HAP-1 (cell line): ENCODE measurements at regions not wholly inside any gene's neighbourhood (a gene's known extent, or its start where the extent isn't known, plus 50 kb on each side); places are given as distances from the start of the nearest gene placed in this dataset.
"Not testable (repeated sequence)": the region's sequence is repeated elsewhere in the genome, so short reads cannot be mapped to it uniquely, and the experiment has no call there.

ENCODE experiments used
- DNase-seq, 2 experiments: peaks; one replicate each; pipeline ENCODE4 v3.0.0-alpha.2; 2016 to 2020; ENCODE audit warnings: low spot score in 2 of 2
- H3K27me3 ChIP-seq: fragments of 250-450 bp; sonication (Bioruptor Pico); 2 replicates; pipeline ENCODE4 v1.5.1; 2020; ENCODE audit warnings: low read depth, mild to moderate bottlenecking, moderate library complexity
- H3K36me3 ChIP-seq: fragments of 250-450 bp; sonication (Bioruptor Pico); replicated peaks from 2 replicates; pipeline ENCODE4 v1.5.1; 2020; ENCODE audit warnings: mild to moderate bottlenecking
- H3K4me1 ChIP-seq: fragments of 250-450 bp; sonication (Bioruptor Pico); 2 replicates; pipeline ENCODE4 v1.5.1; 2020; ENCODE audit warnings: mild to moderate bottlenecking
- H3K4me3 ChIP-seq: fragments of 250-450 bp; sonication (Bioruptor Pico); 2 replicates; pipeline ENCODE4 v1.5.1; 2020; ENCODE audit warnings: mild to moderate bottlenecking, moderate library complexity
- H3K9me3 ChIP-seq: fragments of 250-450 bp; sonication (Bioruptor Pico); 2 replicates; pipeline ENCODE4 v1.5.1; 2020; ENCODE audit warnings: mild to moderate bottlenecking, moderate library complexity
- in situ Hi-C: fragments of 300-500 bp; cut with MboI; formaldehyde crosslinking; loops from 3 replicates; pipeline ENCODE4 v1.14.3; 2020; ENCODE audit warnings: low sequenced_read_pairs, inconsistent platforms, mixed read lengths

DNA sequence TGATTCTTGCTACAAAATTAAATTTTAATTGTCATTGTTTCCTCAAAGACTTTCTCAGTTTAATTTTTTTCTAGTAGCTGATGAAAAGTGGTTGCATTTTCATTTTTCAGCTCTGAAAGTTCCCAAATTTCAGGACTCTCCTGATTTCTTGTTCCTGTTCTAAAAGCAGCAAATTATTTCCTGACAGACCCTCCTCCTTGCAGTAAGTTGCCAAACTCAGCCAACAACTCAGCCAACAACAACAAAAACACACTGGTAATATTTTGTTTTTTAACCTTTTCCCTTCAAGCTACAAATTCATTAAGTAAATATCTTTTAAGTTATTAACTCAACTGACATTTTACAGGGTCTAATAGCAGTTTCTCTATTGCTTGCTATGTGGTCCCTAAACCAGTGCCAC lies 487.8 kb upstream of the NUDT12 start:
- Histone ChIP-seq H3K4me3 (no peak overlapping the region), H3K36me3 (no peaks in the 10 kb centered on the region), H3K9me3 (no peaks in the 10 kb centered on the region), H3K4me1 (no peaks in the 10 kb centered on the region), H3K27me3 (no peaks in the 10 kb centered on the region)
- no peak for DNase-seq
- in situ Hi-C loops: no loop called here

- in situ Hi-C loops: no loop called here
- Histone ChIP-seq H3K36me3 (no peaks in the 10 kb centered on the region), H3K4me1 (no peaks in the 10 kb centered on the region), H3K4me3 (no peak overlapping the region), H3K27me3 (no peaks in the 10 kb centered on the region), H3K9me3 (no peaks in the 10 kb centered on the region)
- DNase-seq: no peak
Observed at GRCh38 chr5:104049752-104050151, 487.2 kb upstream of the NUDT12 start.

- in situ Hi-C loops: no loop called here
- Histone ChIP-seq H3K27me3 (no peaks in the 10 kb centered on the region), H3K36me3 (no peaks in the 10 kb centered on the region), H3K4me3 (no peak overlapping the region), H3K4me1 (no peaks in the 10 kb centered on the region), H3K9me3 (no peaks in the 10 kb centered on the region)
- DNase-seq: no peak
Observed at GRCh38 chr5:104048231-104048630, 485.6 kb upstream of the NUDT12 start.

- Histone ChIP-seq H3K9me3 (no peaks in the 10 kb centered on the region), H3K36me3 (no peaks in the 10 kb centered on the region), H3K4me3 (no peak overlapping the region), H3K4me1 (no peaks in the 10 kb centered on the region), H3K27me3 (no peaks in the 10 kb centered on the region)
- no peak for DNase-seq
- in situ Hi-C loops: no loop called here
Observed at GRCh38 chr5:104045987-104046386, 483.4 kb upstream of the NUDT12 start.

GRCh38 chr5:104039871-104040270 lies 477.3 kb upstream of the NUDT12 start:
- in situ Hi-C loops, DNase-seq: not testable (repeated sequence)

GRCh38 chr5:104037136-104037535 lies 474.5 kb upstream of the NUDT12 start:
- H3K36me3 ChIP-seq, H3K9me3 ChIP-seq, DNase-seq, H3K4me3 ChIP-seq, H3K27me3 ChIP-seq, H3K4me1 ChIP-seq, in situ Hi-C loops: not testable (repeated sequence)

More at GRCh38 chr5:104039871-104040270, 477.3 kb upstream of the NUDT12 start:
- not testable (repeated sequence) for H3K9me3 ChIP-seq, H3K4me3 ChIP-seq, H3K4me1 ChIP-seq, H3K36me3 ChIP-seq, H3K27me3 ChIP-seq

DNA sequence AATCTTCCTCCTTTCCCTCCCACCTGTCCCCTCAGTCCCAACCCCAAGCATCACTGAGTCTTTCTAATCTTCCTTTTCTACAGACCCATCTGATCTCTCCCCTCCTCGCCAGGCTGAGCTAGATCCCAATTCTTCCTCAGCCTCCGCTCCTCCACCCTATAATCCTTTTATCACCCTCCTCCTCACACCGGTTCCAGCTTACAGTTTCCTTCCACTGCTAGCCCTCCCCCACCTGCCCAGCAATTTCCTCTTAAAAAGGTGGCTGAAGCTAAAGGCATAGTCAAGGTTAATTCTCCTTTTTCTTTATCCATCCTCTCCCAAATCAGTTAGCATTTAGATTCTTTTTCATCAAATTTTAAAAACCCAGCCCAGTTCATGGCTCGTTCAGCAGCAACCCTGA lies 470.6 kb upstream of the NUDT12 start:
- H3K9me3 ChIP-seq, H3K36me3 ChIP-seq, in situ Hi-C loops, DNase-seq, H3K4me3 ChIP-seq, H3K27me3 ChIP-seq, H3K4me1 ChIP-seq: not testable (repeated sequence)

- no peak overlapping the region for H3K4me3 ChIP-seq
- H3K27me3 ChIP-seq: no peaks in the 10 kb centered on the region
- H3K4me1 ChIP-seq: no peaks in the 10 kb centered on the region
- no peaks in the 10 kb centered on the region for H3K9me3 ChIP-seq
- H3K36me3 ChIP-seq: no peaks in the 10 kb centered on the region
- no peak for DNase-seq
- in situ Hi-C loops: no loop called here
Observed at GRCh38 chr5:104024538-104024937, 461.9 kb upstream of the NUDT12 start.

DNA sequence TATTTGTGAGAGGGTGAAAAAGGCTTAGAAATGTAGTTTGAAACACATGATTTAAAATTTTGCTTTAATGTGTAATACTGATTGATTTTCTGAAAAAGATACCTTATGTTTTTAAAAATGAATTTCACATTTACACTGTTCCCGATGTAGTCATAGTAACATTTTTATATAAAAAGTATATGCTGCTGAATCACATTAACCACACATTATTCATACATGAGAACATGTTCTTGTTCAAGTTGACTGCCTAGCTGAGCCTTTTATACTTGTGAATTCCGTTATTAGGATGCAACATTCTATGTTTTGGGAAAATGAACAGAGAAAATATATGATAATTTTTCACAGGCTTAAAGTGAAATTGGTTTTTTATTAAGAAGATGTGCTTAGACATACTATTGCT lies 461.1 kb upstream of the NUDT12 start:
- Histone ChIP-seq H3K27me3 (no peaks in the 10 kb centered on the region), H3K4me1 (no peaks in the 10 kb centered on the region), H3K9me3 (no peaks in the 10 kb centered on the region), H3K4me3 (no peak overlapping the region), H3K36me3 (no peaks in the 10 kb centered on the region)
- in situ Hi-C loops: no loop called here
- DNase-seq: no peak

- no peaks in the 10 kb centered on the region for H3K27me3 ChIP-seq
- no peaks in the 10 kb centered on the region for H3K36me3 ChIP-seq
- no peak for DNase-seq
- H3K9me3 ChIP-seq: no peaks in the 10 kb centered on the region
- H3K4me1 ChIP-seq: no peaks in the 10 kb centered on the region
- in situ Hi-C loops: no loop called here
- H3K4me3 ChIP-seq: no peak overlapping the region
Observed at GRCh38 chr5:104019956-104020355, 457.4 kb upstream of the NUDT12 start.

DNA sequence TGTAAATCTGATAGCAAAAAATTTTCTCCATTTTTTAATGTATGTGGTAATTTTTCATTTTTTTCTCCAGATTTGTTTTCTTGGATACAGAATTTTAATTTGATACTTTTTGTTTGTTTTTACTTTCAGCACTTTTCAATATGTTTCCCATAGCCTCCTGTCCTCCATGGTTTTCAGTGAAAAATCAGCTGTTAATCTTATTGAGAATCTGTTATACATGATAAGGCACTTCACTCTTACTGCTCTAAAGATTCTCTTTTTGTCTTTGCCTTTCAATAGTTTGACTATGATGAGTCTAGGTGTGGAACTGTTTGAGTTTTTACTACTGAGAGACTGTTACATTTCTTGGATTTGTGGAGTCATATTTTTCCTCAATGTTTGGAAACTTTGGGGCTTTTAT lies 455.7 kb upstream of the NUDT12 start:
- Histone ChIP-seq H3K4me1 (no peaks in the 10 kb centered on the region), H3K4me3 (no peak overlapping the region), H3K36me3 (no peaks in the 10 kb centered on the region), H3K27me3 (no peaks in the 10 kb centered on the region), H3K9me3 (no peaks in the 10 kb centered on the region)
- no peak for DNase-seq
- in situ Hi-C loops: no loop called here

GRCh38 chr5:104016646-104017045 lies 454.1 kb upstream of the NUDT12 start:
- no peaks in the 10 kb centered on the region for H3K9me3 ChIP-seq
- no peak overlapping the region for H3K4me3 ChIP-seq
- no peaks in the 10 kb centered on the region for H3K27me3 ChIP-seq
- DNase-seq: no peak
- in situ Hi-C loops: no loop called here
- no peaks in the 10 kb centered on the region for H3K36me3 ChIP-seq
- H3K4me1 ChIP-seq: no peaks in the 10 kb centered on the region

DNA sequence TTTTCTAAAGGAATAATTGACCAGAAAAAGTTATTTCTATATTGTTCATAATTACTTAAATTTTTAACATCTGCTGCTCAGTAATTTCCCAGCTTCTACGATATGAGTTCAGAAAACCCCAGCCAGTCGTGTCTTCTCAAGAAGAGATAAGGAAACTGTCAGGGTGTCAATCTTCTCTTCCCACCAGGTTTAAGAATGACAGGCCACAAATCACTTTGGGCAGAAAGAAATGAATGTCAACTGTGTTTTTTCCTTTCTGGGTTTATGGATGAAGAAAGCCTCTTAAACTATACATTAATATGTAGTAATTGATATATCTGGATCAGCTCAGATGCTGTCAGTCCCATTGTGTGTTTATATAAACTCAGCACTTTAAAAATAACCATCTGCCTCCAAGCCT lies 453.2 kb upstream of the NUDT12 start:
- no peaks in the 10 kb centered on the region for H3K9me3 ChIP-seq
- DNase-seq: no peak
- no peaks in the 10 kb centered on the region for H3K36me3 ChIP-seq
- in situ Hi-C loops: no loop called here
- no peaks in the 10 kb centered on the region for H3K27me3 ChIP-seq
- no peak overlapping the region for H3K4me3 ChIP-seq
- no peaks in the 10 kb centered on the region for H3K4me1 ChIP-seq

GRCh38 chr5:104002783-104003182 lies 440.2 kb upstream of the NUDT12 start:
- in situ Hi-C loops, H3K4me1 ChIP-seq, H3K27me3 ChIP-seq, DNase-seq, H3K36me3 ChIP-seq, H3K4me3 ChIP-seq, H3K9me3 ChIP-seq: not testable (repeated sequence)

DNA sequence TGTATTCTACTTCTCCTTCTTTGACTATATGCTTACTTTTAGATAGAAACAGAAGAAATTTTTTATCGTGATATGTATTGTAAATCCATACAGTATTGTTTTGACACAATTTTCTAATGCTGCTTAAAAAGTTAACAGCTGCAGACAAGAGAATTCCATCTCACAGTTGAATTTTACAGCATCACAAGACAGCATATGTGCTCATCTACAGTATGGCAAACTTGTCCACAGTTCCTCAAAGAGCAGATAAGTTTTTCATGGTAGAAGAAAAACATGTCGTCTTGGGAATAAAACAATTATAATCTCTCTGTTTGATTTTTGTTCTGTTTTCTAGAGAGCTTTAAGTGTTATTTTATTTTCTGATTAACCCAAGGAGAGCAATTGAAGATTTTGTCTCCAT lies 438.5 kb upstream of the NUDT12 start:
- Histone ChIP-seq H3K9me3 (no peaks in the 10 kb centered on the region), H3K36me3 (no peaks in the 10 kb centered on the region), H3K4me3 (no peak overlapping the region), H3K4me1 (no peaks in the 10 kb centered on the region), H3K27me3 (no peaks in the 10 kb centered on the region)
- DNase-seq: no peak
- in situ Hi-C loops: no loop called here
